ENCODE measurements at regions not wholly inside any gene's neighbourhood (a gene's known extent, or its start where the extent isn't known, plus 50 kb on each side); places are given as distances from the start of the nearest gene placed in this dataset.
"Not testable (repeated sequence)": the region's sequence is repeated elsewhere in the genome, so short reads cannot be mapped to it uniquely, and the experiment has no call there.

- no peak for DNase-seq
These were observed 79.1 kb upstream of the ALX4 start for GRCh38 chr11:44388828-44389657.

GRCh38 chr11:44389963-44390605 is 80.1 kb upstream of the ALX4 start:
- no peak for DNase-seq

- not testable (repeated sequence) for DNase-seq
These were observed 81.1 kb upstream of the ALX4 start for GRCh38 chr11:44391004-44391403.

- DNase-seq = not testable (repeated sequence)
These were observed 86.8 kb upstream of the ALX4 start for GRCh38 chr11:44396746-44397145.

GRCh38 chr11:44397586-44398178 is 87.7 kb upstream of the ALX4 start:
- DNase-seq = no peak

- no peak for DNase-seq
These were observed 88.5 kb upstream of the ALX4 start for GRCh38 chr11:44398266-44399030.

GRCh38 chr11:44399968-44400367 is 90.0 kb upstream of the ALX4 start:
- no peak for DNase-seq

GRCh38 chr11:44400431-44400830 is 90.5 kb upstream of the ALX4 start:
- DNase-seq = no peak

GRCh38 chr11:44402466-44403075 is 92.6 kb upstream of the ALX4 start:
- no peak for DNase-seq

GRCh38 chr11:44403176-44403575 is 93.2 kb upstream of the ALX4 start:
- DNase-seq = no peak

GRCh38 chr11:44403587-44404273 is 93.8 kb upstream of the ALX4 start:
- no peak for DNase-seq

GRCh38 chr11:44404301-44404700 is 94.4 kb upstream of the ALX4 start:
- no peak for DNase-seq

GRCh38 chr11:44404736-44405395 is 94.9 kb upstream of the ALX4 start:
- no peak for DNase-seq

- no peak for DNase-seq
These were observed 97.5 kb upstream of the ALX4 start for GRCh38 chr11:44407211-44407996.

GRCh38 chr11:44408141-44408540 is 98.2 kb upstream of the ALX4 start:
- no peak for DNase-seq

- no peak for DNase-seq
These were observed 99.0 kb upstream of the ALX4 start for GRCh38 chr11:44408711-44409470.

GRCh38 chr11:44409558-44410236 is 99.8 kb upstream of the ALX4 start:
- no peak for DNase-seq

- DNase-seq = no peak
These were observed 106.8 kb upstream of the ALX4 start for GRCh38 chr11:44416776-44417175.

- DNase-seq = no peak
These were observed 108.0 kb upstream of the ALX4 start for GRCh38 chr11:44417731-44418455.

Measured in right hindlimb (tissue), 1 donor.